Body of pancreas (tissue), 4 donors: ENCODE measurements at regions not wholly inside any gene's neighbourhood (a gene's known extent, or its start where the extent isn't known, plus 50 kb on each side); places are given as distances from the start of the nearest gene placed in this dataset.

Experiments used
- ATAC-seq: fragments of 150-250 bp; one replicate; pipeline ENCODE4 v1.9.1; 2016
- DNase-seq, 4 donors: peaks; one replicate each; pipeline ENCODE4 v3.0.0-alpha.2; 2019
- H3K27ac ChIP-seq, 4 donors: fragments of 200-600 bp; sonication (generic); 1 replicate in 3 of 4; 2 replicates in 1 of 4; pipeline versions ENCODE4 v1.5.1 to v1.6.1; 2016 to 2019; ENCODE audit warnings: mild to moderate bottlenecking in 1 of 4, mixed read lengths in 1 of 4, moderate library complexity in 1 of 4
- H3K27me3 ChIP-seq, 2 donors: fragments of 200-600 bp; sonication (generic); one replicate each; pipeline ENCODE4 v1.6.0; 2016; ENCODE audit warnings: mild to moderate bottlenecking in 1 of 2
- H3K36me3 ChIP-seq, 2 donors: fragments of 200-600 bp; sonication (generic); replicated peaks in 1 of 2; 2 replicates each; pipeline ENCODE4 v1.5.1; 2016; ENCODE audit warnings: low read depth in 2 of 2; ENCODE audit not compliant: insufficient read depth in 1 of 2
- H3K4me1 ChIP-seq: fragments of 200-600 bp; sonication (generic); one replicate; pipeline ENCODE4 v1.6.0; 2016
- H3K4me3 ChIP-seq, 2 donors: fragments of 200-600 bp; sonication (generic); 1 replicate in 1 of 2; 2 replicates in 1 of 2; pipeline ENCODE4 v1.5.1; 2016 to 2019
- H3K9me3 ChIP-seq, 3 donors: fragments of 200-600 bp; sonication (generic); 1 replicate in 2 of 3; 2 replicates in 1 of 3; pipeline ENCODE4 v1.5.1; 2016
- POLR2A ChIP-seq, 3 donors: fragments of 450-650 bp; IDR thresholded peaks; one replicate each; pipeline ENCODE4 v1.6.1; 2016; ENCODE audit warnings: antibody characterized with exemption in 3 of 3, mild to moderate bottlenecking in 2 of 3
- WGBS, 2 donors: methylation state at CpG; one replicate each; pipeline ENCODE4 v1.1.5; 2017; 5-methylcytosine and 5-hydroxymethylcytosine counted together
- intact Hi-C: fragments of 100-400 bp; cut with DNase I; formaldehyde crosslinking; loops from one replicate; pipeline ENCODE4 v1.15.1; 2023
- TF ChIP-seq, protein P1 (sequence below), 7 experiments: fragments of 450-650 bp in 4 of 7; fragments of 200-600 bp in 3 of 7; sonication (generic) in 3 of 7; IDR thresholded peaks; one replicate each; pipeline ENCODE4 v1.5.1; 2016 to 2019; ENCODE audit warnings: antibody characterized with exemption in 7 of 7

DNA sequence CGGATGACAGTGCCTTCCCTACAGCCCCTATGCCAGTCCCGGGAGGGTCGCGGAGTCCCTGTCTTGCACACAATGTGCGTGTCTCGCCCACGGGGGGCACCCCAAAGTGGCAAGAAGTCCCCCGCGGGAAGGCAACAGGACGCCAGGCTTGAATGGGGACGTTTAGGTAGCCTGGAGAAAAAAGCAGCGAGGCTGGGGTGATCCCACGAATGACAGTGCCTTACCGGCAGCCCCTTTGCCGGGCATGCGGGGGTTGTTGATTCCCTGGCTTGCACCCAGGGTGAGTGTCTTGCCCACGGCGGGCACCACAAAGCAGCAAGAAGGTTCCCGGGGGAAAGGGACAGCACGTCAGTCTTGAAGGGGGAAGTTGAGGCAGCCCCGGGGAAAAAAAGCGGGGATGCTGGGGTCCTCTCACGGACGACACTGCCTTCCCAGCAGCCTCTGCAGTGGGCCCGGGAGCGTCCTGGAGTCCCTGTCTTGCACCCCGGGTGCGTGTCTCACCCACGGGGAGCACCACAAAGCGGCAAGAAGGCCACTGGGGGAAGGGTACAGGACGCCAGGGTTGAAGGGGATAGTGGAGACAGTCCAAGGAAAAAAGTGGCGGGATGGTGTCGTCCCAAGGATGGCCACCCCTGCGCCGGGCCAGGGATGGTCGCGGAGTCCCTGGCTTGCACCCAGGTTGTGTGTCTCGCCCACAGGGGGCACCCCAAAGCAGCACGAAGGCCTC, 156.8 kb upstream of the ALG10B start:
- H3K27ac ChIP-seq, result no peak overlapping the region
- H3K4me3 ChIP-seq, result no peak overlapping the region
- no peak for ATAC-seq
- no peaks in the 10 kb centered on the region for H3K4me1 ChIP-seq
- H3K27me3 ChIP-seq, result no peaks in the 10 kb centered on the region
- H3K9me3 ChIP-seq, result no peaks in the 10 kb centered on the region
- TF ChIP-seq POLR2A (IDR thresholded peaks at IDR 0.05), result no peak
- TF ChIP-seq, protein P1, sequence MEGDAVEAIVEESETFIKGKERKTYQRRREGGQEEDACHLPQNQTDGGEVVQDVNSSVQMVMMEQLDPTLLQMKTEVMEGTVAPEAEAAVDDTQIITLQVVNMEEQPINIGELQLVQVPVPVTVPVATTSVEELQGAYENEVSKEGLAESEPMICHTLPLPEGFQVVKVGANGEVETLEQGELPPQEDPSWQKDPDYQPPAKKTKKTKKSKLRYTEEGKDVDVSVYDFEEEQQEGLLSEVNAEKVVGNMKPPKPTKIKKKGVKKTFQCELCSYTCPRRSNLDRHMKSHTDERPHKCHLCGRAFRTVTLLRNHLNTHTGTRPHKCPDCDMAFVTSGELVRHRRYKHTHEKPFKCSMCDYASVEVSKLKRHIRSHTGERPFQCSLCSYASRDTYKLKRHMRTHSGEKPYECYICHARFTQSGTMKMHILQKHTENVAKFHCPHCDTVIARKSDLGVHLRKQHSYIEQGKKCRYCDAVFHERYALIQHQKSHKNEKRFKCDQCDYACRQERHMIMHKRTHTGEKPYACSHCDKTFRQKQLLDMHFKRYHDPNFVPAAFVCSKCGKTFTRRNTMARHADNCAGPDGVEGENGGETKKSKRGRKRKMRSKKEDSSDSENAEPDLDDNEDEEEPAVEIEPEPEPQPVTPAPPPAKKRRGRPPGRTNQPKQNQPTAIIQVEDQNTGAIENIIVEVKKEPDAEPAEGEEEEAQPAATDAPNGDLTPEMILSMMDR (IDR thresholded peaks at IDR 0.05), result no peak
- intact Hi-C loops, result no loop called here
- no peak for DNase-seq
- WGBS, 2 donors, result 80 to 83% methylated on average over 38 to 39 of the region's 39 CpGs
- no peaks in the 10 kb centered on the region for H3K36me3 ChIP-seq

DNA sequence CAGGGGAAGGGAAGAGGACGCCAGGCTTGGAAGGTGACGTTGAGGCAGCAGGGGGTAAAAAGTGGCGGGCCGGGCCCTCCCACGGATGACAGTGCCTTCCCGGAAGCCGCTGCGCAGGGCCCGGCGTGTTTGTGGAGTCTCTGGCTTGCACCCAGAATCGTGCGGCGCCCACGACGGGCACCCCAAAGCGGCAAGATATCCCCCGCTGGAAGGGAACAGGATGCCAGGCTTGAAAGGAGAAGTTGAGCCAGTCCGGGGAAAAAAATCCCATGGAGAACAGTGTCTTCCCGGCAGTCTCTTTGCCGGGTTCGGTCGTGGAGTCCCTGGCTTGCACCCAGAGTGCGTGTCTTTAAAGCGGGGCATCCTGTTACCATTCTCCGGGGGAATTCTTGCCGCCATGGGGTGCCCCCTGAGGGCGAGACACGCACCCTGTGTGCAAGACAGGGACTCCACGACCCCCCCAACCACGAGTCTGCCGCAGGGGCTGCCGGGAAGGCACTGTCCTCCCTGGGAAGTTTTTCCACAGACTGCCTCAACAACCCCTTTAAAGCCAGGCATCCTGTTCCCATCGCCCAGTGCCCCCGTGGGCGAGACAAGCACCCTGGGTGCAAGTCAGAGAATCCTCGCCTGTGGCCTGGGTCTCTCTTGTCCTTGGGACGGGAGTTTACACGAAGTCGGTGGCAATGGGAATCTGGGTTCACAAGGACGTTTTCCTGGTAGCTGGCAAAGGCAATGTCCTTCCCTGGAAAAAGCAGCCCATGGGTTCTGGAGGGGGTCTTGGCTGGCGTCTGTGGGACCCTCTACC, 156.1 kb upstream of the ALG10B start:
- H3K36me3 ChIP-seq, result no peaks in the 10 kb centered on the region
- WGBS, 2 donors, result 81 to 83% methylated on average over 10 to 37 of the region's 41 CpGs

DNA sequence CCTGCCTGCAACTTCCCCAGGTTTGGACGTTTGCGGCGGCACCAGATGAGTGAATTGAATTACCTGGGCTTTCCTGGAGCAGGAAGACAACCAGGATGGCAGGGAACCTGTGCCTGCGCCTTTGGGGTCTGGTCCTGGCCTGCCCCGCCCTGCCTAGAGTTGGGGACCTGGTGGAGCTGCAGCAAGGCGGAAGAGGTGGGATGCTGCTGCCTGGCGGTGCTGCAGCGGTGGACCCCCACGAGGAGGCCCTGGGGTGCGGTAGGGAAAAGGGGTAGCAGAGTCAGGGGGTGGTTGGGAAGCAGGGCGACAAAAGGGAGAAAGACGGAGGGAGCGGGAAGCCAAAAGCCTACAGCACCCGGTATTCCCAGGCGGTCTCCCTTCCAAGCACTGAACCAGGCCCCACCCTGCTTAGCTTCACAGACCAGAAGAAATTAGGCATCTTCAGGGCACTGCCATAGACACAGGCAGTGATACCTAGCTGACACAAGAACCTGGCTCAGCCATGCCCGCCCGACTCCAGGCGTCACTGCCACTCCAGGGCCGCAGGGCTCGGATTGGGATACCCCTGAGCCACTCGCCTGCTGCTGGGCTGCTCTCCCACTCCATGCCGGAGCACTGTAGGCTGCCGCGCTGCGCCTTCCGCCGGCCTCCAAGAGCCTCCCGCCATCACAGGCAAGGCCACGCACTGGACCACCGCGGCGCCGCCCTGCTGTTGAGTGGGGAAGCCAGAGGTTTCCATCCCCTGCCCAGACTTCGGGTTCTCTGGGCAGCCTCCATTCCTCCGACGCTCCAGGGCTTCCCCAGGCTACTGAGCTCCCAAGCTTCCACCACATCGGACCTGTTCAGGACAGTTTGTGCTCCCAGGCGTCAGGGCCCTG, 155.2 kb upstream of the ALG10B start:
- TF ChIP-seq POLR2A (IDR thresholded peaks at IDR 0.05), result no peak
- TF ChIP-seq, protein P1 (IDR thresholded peaks at IDR 0.05), result no peak
- ATAC-seq (no peak), DNase-seq (no peak)
- Histone ChIP-seq H3K27me3 (no peaks in the 10 kb centered on the region), H3K36me3 (no peaks in the 10 kb centered on the region), H3K4me3 (no peak overlapping the region), H3K9me3 (no peaks in the 10 kb centered on the region), H3K4me1 (no peaks in the 10 kb centered on the region), H3K27ac (no peak overlapping the region)
- intact Hi-C loops, result no loop called here
- 82 to 88% methylated on average over 34 to 38 of the region's 38 CpGs for WGBS, 2 donors

More for the DNA sequence above, 156.1 kb upstream of the ALG10B start:
- DNase-seq (no peak), ATAC-seq (no peak)
- intact Hi-C loops, result no loop called here
- no peaks in the 10 kb centered on the region for H3K9me3 ChIP-seq
- H3K27ac ChIP-seq, result no peak overlapping the region
- no peaks in the 10 kb centered on the region for H3K27me3 ChIP-seq
- H3K4me3 ChIP-seq, result no peak overlapping the region
- TF ChIP-seq, protein P1 (IDR thresholded peaks at IDR 0.05), result no peak
- TF ChIP-seq POLR2A (IDR thresholded peaks at IDR 0.05), result no peak
- H3K4me1 ChIP-seq, result no peaks in the 10 kb centered on the region

DNA sequence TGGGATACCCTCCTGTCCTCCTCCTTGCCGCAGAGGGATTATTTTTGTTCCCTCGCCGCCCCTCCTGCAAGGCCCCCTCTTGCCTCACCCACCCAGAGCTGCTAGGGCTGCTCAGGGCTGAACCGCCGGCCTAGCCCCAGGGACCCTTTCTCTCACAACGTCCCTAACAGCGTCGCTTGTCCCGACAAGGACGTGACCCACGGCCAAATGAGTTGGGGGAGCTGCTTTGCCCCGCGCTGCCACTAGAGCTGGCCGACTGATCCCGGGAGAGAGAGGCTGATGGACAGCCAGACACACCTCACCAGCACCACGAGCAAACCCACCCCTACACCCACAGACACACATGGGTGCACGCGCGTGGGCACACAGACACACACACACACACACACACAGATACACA, 154.6 kb upstream of the ALG10B start:
- intact Hi-C loops, result no loop called here
- Histone ChIP-seq H3K9me3 (no peaks in the 10 kb centered on the region), H3K36me3 (no peaks in the 10 kb centered on the region), H3K27ac (no peak overlapping the region), H3K4me1 (no peaks in the 10 kb centered on the region), H3K4me3 (no peak overlapping the region), H3K27me3 (no peaks in the 10 kb centered on the region)
- no peak for ATAC-seq
- TF ChIP-seq, protein P1 (IDR thresholded peaks at IDR 0.05), result no peak
- no peak for TF ChIP-seq POLR2A (IDR thresholded peaks at IDR 0.05)
- no peak for DNase-seq
- WGBS, 2 donors, result 78 to 80% methylated on average over 16 to 17 of the region's 19 CpGs
